GM18502 (cell line): ENCODE measurements at regions not wholly inside any gene's neighbourhood (a gene's known extent, or its start where the extent isn't known, plus 50 kb on each side); places are given as distances from the start of the nearest gene placed in this dataset.

Experiments
- ATAC-seq: cut with Tn5 transposase; IDR thresholded peaks from one replicate; pipeline ENCODE4 v1.9.1; 2021; ENCODE audit warnings: mild to moderate bottlenecking; ENCODE audit not compliant: unreplicated experiment, poor library complexity

- ATAC-seq: no peak
These were observed 2325.2 kb downstream of the PCDH7 start for GRCh38 chr4:33045334-33045733.

GRCh38 chr4:33052241-33052640, 2332.1 kb downstream of the PCDH7 start:
- no peak for ATAC-seq

- no peak for ATAC-seq
These were observed 2334.0 kb downstream of the PCDH7 start for GRCh38 chr4:33054161-33054560.

GRCh38 chr4:33054656-33055196, 2334.6 kb downstream of the PCDH7 start:
- ATAC-seq: no peak

- no peak for ATAC-seq
These were observed 2337.6 kb downstream of the PCDH7 start for GRCh38 chr4:33057736-33058135.

- no peak for ATAC-seq
These were observed 2338.8 kb downstream of the PCDH7 start for GRCh38 chr4:33058998-33059397.

- peak; percentile 84 for ATAC-seq
These were observed 2340.7 kb downstream of the PCDH7 start for GRCh38 chr4:33060674-33061542.

- ATAC-seq: no peak
These were observed 2341.6 kb downstream of the PCDH7 start for GRCh38 chr4:33061727-33062126.

- no peak for ATAC-seq
These were observed 2342.1 kb downstream of the PCDH7 start for GRCh38 chr4:33062155-33062806.

- no peak for ATAC-seq
These were observed 2343.1 kb downstream of the PCDH7 start for GRCh38 chr4:33063241-33063640.

- no peak for ATAC-seq
These were observed 2344.1 kb downstream of the PCDH7 start for GRCh38 chr4:33064238-33064637.

GRCh38 chr4:33065749-33066148, 2345.6 kb downstream of the PCDH7 start:
- ATAC-seq: no peak

- ATAC-seq: no peak
These were observed 2347.1 kb downstream of the PCDH7 start for GRCh38 chr4:33067221-33067620.

- ATAC-seq: no peak
These were observed 2348.4 kb downstream of the PCDH7 start for GRCh38 chr4:33068539-33068938.

- ATAC-seq: no peak
These were observed 2351.4 kb downstream of the PCDH7 start for GRCh38 chr4:33071535-33071934.

GRCh38 chr4:33072298-33073089, 2352.3 kb downstream of the PCDH7 start:
- ATAC-seq: no peak

GRCh38 chr4:33073811-33074210, 2353.6 kb downstream of the PCDH7 start:
- no peak for ATAC-seq

GRCh38 chr4:33078145-33078544, 2358.0 kb downstream of the PCDH7 start:
- no peak for ATAC-seq

- no peak for ATAC-seq
These were observed 2360.1 kb downstream of the PCDH7 start for GRCh38 chr4:33080275-33080674.

- ATAC-seq: no peak
These were observed 2365.5 kb downstream of the PCDH7 start for GRCh38 chr4:33085709-33086108.
